Osteocyte (in vitro differentiated cells): ENCODE measurements at regions not wholly inside any gene's neighbourhood (a gene's known extent, or its start where the extent isn't known, plus 50 kb on each side); places are given as distances from the start of the nearest gene placed in this dataset.
A peak's percentile ranks its signal among the peaks of the same experiment; 100 is the strongest.

Source experiments
- DNase-seq: peaks from one replicate; pipeline ENCODE4 v3.0.0; 2021; ENCODE audit warnings: mixed read lengths; ENCODE audit not compliant: unreplicated experiment; ENCODE audit errors: extremely low spot score
- H3K27ac Mint-ChIP-seq: one replicate; pipeline ENCODE4 v1.8.0; 2021; ENCODE audit warnings: mild to moderate bottlenecking, mixed read lengths; ENCODE audit not compliant: unreplicated experiment
- H3K27me3 Mint-ChIP-seq: one replicate; pipeline ENCODE4 v1.8.0; 2021; ENCODE audit warnings: mixed read lengths; ENCODE audit not compliant: unreplicated experiment
- H3K36me3 Mint-ChIP-seq: one replicate; pipeline ENCODE4 v1.8.0; 2021; ENCODE audit warnings: mixed read lengths; ENCODE audit not compliant: unreplicated experiment
- H3K4me1 Mint-ChIP-seq: one replicate; pipeline ENCODE4 v1.8.0; 2021; ENCODE audit warnings: mixed read lengths; ENCODE audit not compliant: unreplicated experiment
- H3K4me3 Mint-ChIP-seq: one replicate; pipeline ENCODE4 v1.8.0; 2021; ENCODE audit warnings: mild to moderate bottlenecking, moderate library complexity, mixed read lengths; ENCODE audit not compliant: unreplicated experiment
- H3K9me3 Mint-ChIP-seq: one replicate; pipeline ENCODE4 v1.8.0; 2021; ENCODE audit warnings: mixed read lengths; ENCODE audit not compliant: unreplicated experiment
- TF ChIP-seq, protein P1 (sequence below): fragments of 200-600 bp; sonication (generic); IDR thresholded peaks from 2 replicates; pipeline ENCODE4 v1.5.0; 2021; ENCODE audit warnings: antibody characterized with exemption, mild to moderate bottlenecking, moderate library complexity

- TF ChIP-seq, protein P1, sequence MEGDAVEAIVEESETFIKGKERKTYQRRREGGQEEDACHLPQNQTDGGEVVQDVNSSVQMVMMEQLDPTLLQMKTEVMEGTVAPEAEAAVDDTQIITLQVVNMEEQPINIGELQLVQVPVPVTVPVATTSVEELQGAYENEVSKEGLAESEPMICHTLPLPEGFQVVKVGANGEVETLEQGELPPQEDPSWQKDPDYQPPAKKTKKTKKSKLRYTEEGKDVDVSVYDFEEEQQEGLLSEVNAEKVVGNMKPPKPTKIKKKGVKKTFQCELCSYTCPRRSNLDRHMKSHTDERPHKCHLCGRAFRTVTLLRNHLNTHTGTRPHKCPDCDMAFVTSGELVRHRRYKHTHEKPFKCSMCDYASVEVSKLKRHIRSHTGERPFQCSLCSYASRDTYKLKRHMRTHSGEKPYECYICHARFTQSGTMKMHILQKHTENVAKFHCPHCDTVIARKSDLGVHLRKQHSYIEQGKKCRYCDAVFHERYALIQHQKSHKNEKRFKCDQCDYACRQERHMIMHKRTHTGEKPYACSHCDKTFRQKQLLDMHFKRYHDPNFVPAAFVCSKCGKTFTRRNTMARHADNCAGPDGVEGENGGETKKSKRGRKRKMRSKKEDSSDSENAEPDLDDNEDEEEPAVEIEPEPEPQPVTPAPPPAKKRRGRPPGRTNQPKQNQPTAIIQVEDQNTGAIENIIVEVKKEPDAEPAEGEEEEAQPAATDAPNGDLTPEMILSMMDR = peak; percentile 97
- no peak overlapping the region for H3K27ac Mint-ChIP-seq
- no peaks in the 10 kb centered on the region for H3K27me3 Mint-ChIP-seq
- DNase-seq = no peak
- H3K4me3 Mint-ChIP-seq = no peak overlapping the region
- H3K4me1 Mint-ChIP-seq = peaks cover 4% of the 10 kb centered on the region
- no peaks in the 10 kb centered on the region for H3K9me3 Mint-ChIP-seq
- no peaks in the 10 kb centered on the region for H3K36me3 Mint-ChIP-seq
Observed at GRCh38 chr5:103808464-103809106, 246.0 kb upstream of the NUDT12 start.

DNA sequence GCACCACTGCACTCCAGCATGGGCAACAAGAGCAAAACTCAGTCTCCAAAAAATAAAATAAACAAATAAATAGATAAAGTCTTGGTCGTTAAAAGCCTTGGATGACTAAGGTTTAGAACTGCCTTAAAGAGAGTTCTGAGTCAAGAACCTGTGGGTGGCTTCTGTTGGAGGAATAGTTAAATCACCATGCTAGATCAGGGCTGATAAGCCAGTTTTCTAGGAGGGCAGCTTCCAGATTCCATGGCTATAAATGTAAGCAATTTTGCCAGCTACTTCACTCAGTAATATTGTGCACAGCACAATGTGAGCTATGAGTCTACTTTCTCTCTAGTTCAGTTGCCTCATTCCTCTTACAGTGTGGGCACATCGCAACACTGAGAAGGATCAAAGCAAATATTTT lies 242.1 kb upstream of the NUDT12 start:
- Mint-ChIP-seq H3K4me3 (no peak overlapping the region), H3K27me3 (no peaks in the 10 kb centered on the region), H3K36me3 (no peaks in the 10 kb centered on the region), H3K27ac (no peak overlapping the region), H3K9me3 (no peaks in the 10 kb centered on the region), H3K4me1 (peaks cover 4% of the 10 kb centered on the region)
- DNase-seq = no peak
- TF ChIP-seq, protein P1 = no peak

- Mint-ChIP-seq H3K36me3 (no peaks in the 10 kb centered on the region), H3K4me1 (no peaks in the 10 kb centered on the region), H3K27me3 (no peaks in the 10 kb centered on the region), H3K27ac (no peak overlapping the region), H3K9me3 (no peaks in the 10 kb centered on the region), H3K4me3 (no peak overlapping the region)
- TF ChIP-seq, protein P1 = no peak
- no peak for DNase-seq
Observed at GRCh38 chr5:103801681-103802080, 239.1 kb upstream of the NUDT12 start.

DNA sequence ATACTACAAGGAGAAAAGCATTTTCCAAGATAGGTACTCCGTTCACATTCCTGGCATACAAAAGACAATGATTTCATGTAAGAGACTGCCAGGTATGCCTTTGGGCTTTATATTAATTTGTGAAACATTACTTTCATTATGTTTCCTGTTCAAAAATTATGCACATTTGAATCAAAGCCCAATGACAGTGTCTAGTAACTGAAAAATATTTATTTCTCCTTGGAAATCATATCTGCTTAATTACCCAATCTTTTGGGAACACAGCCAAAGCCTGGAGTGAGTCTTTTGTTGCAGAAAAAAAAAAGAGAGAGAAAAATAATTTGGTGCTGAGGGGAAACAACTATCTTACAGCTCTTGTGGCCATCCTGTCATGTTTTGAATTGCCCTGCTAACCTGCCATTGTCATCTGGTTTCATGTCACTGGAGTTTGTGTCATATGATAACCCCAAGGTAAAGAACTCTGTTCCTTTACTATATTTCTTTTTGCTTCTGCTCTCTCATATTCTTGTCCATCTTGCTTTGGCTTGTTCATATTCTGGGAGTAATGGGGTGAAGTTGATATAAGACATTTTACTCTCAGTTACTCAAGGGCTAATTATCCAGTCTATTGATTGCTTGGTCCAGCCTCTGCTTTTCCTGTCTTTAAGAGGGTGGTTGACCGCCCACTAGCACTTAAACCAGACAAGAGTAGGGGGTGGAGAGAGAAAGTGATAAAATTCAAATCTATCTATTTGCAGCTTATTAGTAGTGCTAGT lies 238.3 kb upstream of the NUDT12 start:
- H3K36me3 Mint-ChIP-seq = no peaks in the 10 kb centered on the region
- H3K4me3 Mint-ChIP-seq = no peak overlapping the region
- H3K27ac Mint-ChIP-seq = no peak overlapping the region
- no peaks in the 10 kb centered on the region for H3K27me3 Mint-ChIP-seq
- TF ChIP-seq, protein P1 = no peak
- no peak for DNase-seq
- H3K4me1 Mint-ChIP-seq = no peaks in the 10 kb centered on the region
- H3K9me3 Mint-ChIP-seq = no peaks in the 10 kb centered on the region

DNA sequence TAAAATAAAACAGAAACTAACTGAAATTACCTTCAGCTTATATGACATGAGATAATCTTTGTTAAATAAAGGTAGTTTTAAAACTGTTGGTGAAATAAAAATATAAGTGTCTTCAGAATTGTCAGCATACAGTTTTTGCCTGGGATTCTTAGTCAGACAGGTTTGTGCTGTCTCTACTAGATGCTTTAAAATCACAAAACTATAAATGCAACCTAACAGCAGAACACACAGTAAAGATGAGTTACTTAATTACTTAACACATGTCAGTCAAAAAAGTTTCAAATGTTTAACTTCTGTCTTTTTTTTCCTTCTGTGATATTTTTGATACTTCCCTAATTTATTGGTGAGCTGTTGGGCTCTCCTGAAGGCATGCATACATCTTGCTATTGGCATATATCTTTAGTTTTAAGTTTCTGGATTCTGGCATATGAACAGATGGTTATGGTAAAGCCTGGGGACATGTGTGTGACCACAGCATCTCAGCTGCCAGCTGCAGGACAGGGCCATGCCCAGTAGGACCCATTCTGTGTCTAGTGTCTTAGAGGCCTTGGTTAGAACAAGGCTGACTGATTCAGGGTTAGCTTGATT lies 231.1 kb upstream of the NUDT12 start:
- Mint-ChIP-seq H3K4me3 (no peak overlapping the region), H3K9me3 (peaks cover 18% of the 10 kb centered on the region), H3K4me1 (no peaks in the 10 kb centered on the region), H3K27me3 (no peaks in the 10 kb centered on the region), H3K27ac (no peak overlapping the region), H3K36me3 (peaks cover 3% of the 10 kb centered on the region)
- TF ChIP-seq, protein P1 = no peak
- DNase-seq = no peak
